ENCODE measurements at regions not wholly inside any gene's neighbourhood (a gene's known extent, or its start where the extent isn't known, plus 50 kb on each side); places are given as distances from the start of the nearest gene placed in this dataset.

- TF ChIP-seq CTCF (conservative IDR thresholded peaks at IDR 0.05; ENCODE audit: low read depth, low read length), result no peak
- TF ChIP-seq EZH2 (IDR thresholded peaks at IDR 0.05; ENCODE audit: borderline replicate concordance, low read depth, low read length, poor library complexity, severe bottlenecking), result no peak
Measured at GRCh38 chr10:110447886-110448285, 49.8 kb upstream of the DUSP5 start.

All from A673 (cell line).